Transverse colon (tissue), 4 donors: ENCODE measurements at regions not wholly inside any gene's neighbourhood (a gene's known extent, or its start where the extent isn't known, plus 50 kb on each side); places are given as distances from the start of the nearest gene placed in this dataset.
"Not testable (repeated sequence)": the region's sequence is repeated elsewhere in the genome, so short reads cannot be mapped to it uniquely, and the experiment has no call there.

Experiments used
- DNase-seq: peaks from one replicate; pipeline ENCODE4 v3.0.0-alpha.2; 2019
- H3K27ac ChIP-seq, 4 donors: fragments of 200-600 bp; sonication (generic); 2 replicates each; pipeline ENCODE4 v1.5.1; 2016 to 2018; ENCODE audit warnings: inconsistent platforms in 4 of 4
- H3K27me3 ChIP-seq: fragments of 200-600 bp; sonication (generic); 2 replicates; pipeline ENCODE4 v1.5.1; 2017; ENCODE audit warnings: inconsistent platforms
- H3K36me3 ChIP-seq, 4 donors: fragments of 200-600 bp; sonication (generic); 2 replicates each; pipeline ENCODE4 v1.5.1; 2017 to 2019; ENCODE audit warnings: inconsistent platforms in 4 of 4
- H3K4me1 ChIP-seq, 4 donors: fragments of 200-600 bp; sonication (generic); 2 replicates each; pipeline ENCODE4 v1.5.1; 2017 to 2020; ENCODE audit warnings: inconsistent platforms in 4 of 4
- H3K4me3 ChIP-seq, 4 donors: fragments of 200-600 bp; sonication (generic); 1 replicate in 1 of 4; 2 replicates in 3 of 4; pipeline versions ENCODE4 v1.5.1 to v1.6.1; 2017 to 2019; ENCODE audit warnings: inconsistent platforms in 4 of 4
- H3K9me3 ChIP-seq, 2 donors: fragments of 200-600 bp; sonication (generic); 2 replicates each; pipeline ENCODE4 v1.5.1; 2017 to 2019; ENCODE audit warnings: inconsistent platforms in 2 of 2
- CTCF ChIP-seq, 5 experiments: fragments of 200-600 bp in 3 of 5; fragments of 450-650 bp in 2 of 5; sonication (generic) in 3 of 5; IDR thresholded peaks; 1 replicate in 2 of 5; 2 replicates in 3 of 5; pipeline ENCODE4 v1.5.1; 2016 to 2017; ENCODE audit warnings: antibody characterized with exemption in 5 of 5, inconsistent platforms in 3 of 5, mild to moderate bottlenecking in 2 of 5, moderate library complexity in 1 of 5
- EP300 ChIP-seq: sonication (generic); formaldehyde crosslinking; IDR thresholded peaks from one replicate; pipeline ENCODE4 v1.6.1; 2017; ENCODE audit warnings: antibody characterized with exemption, low read depth
- POLR2A ChIP-seq: fragments of 450-650 bp; IDR thresholded peaks from one replicate; pipeline ENCODE4 v1.6.1; 2016; ENCODE audit warnings: antibody characterized with exemption, mild to moderate bottlenecking, moderate library complexity
- POLR2AphosphoS5 ChIP-seq, 3 donors: sonication (generic); formaldehyde crosslinking; IDR thresholded peaks; one replicate each; pipeline ENCODE4 v1.6.1; 2016; ENCODE audit warnings: antibody characterized with exemption in 3 of 3
- WGBS, 2 donors: methylation state at CpG; one replicate each; pipeline ENCODE4 v1.1.5; 2018; ENCODE audit warnings: low coverage in 1 of 2; 5-methylcytosine and 5-hydroxymethylcytosine counted together
- in situ Hi-C, 4 donors: fragments of 200-750 bp; cut with MboI; loops; one replicate each; pipeline versions ENCODE4 v1.15.0 to v1.15.1; 2017; ENCODE audit warnings: low sequenced_read_pairs in 3 of 4, low pct_ligation_motif_present in 1 of 4, low pct_unique_long_range_greater_than_20kb in 1 of 4
- intact Hi-C: fragments of 100-400 bp; cut with DNase I; formaldehyde crosslinking; loops from one replicate; pipeline ENCODE4 v1.15.1; 2023; ENCODE audit warnings: low total_unique reads

DNA sequence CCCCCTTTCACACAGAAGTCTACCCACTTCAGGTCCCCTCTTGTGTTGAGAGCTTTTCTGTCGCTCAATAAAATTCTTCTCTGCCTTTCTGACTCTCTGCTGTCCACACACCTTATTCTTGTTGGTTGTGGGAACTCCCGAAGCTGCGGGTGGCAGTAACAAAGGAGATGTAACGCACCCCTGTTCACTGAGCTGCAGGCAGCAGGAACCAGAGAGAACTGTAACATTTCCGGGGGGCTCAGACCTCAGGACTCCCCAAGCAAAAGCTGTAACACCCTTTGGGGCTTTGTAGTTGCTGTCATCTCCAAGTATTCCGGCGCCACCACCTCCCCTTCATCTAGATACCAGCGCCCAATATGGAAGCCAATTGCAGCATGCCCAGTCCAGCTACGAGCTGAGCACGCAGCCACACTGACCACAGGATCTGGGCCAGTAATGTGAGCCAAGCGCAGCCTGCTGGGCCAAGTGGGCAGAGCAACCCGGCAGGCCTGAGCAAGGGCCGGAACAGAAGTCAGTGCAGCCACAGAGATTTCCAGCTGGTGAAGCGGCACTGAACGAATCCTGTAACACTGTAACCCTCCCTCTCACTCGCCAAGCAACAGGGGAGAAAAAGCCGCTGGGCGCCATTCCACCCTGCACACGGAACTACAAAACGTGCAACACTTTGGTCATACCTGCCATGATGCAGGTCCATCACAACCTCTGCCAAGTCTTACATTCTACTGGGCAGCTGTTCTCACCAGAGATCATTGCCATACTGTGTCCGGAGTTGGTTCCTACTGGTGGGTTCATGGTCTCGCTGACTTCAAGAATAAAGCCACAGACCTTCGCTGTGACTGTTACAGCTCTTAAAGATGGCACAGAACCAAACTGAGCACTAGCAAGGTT is 194.3 kb downstream of the SPATA31A6 start:
- H3K9me3 ChIP-seq, DNase-seq, H3K27ac ChIP-seq, H3K27me3 ChIP-seq, H3K4me3 ChIP-seq, in situ Hi-C loops, H3K36me3 ChIP-seq, H3K4me1 ChIP-seq, intact Hi-C loops: not testable (repeated sequence)
- WGBS, 2 donors = 84 to 86% methylated on average over 7 to 23 of the region's 23 CpGs

GRCh38 chr9:42378418-42378815 is 195.0 kb downstream of the SPATA31A6 start:
- in situ Hi-C loops = no loop called here
- TF ChIP-seq POLR2A (no peak), EP300 (no peak), CTCF (IDR thresholded peaks at IDR 0.05) (no peak), POLR2AphosphoS5 (IDR thresholded peaks at IDR 0.05) (no peak)
- intact Hi-C loops = no loop called here
- Histone ChIP-seq H3K27ac (no peak overlapping the region), H3K36me3 (no peaks in the 10 kb centered on the region), H3K4me1 (no peaks in the 10 kb centered on the region), H3K9me3 (no peaks in the 10 kb centered on the region), H3K4me3 (no peak overlapping the region), H3K27me3 (no peaks in the 10 kb centered on the region)
- no peak for DNase-seq
- WGBS, 2 donors = 70 to 86% methylated on average over 2 of the region's 2 CpGs

- H3K4me3 ChIP-seq, in situ Hi-C loops, H3K9me3 ChIP-seq, H3K36me3 ChIP-seq, intact Hi-C loops, DNase-seq, H3K27ac ChIP-seq, H3K27me3 ChIP-seq, H3K4me1 ChIP-seq: not testable (repeated sequence)
- WGBS, 2 donors = 47 to 70% methylated on average over 1 of the region's 1 CpG
Observed at GRCh38 chr9:42379602-42380001, 196.1 kb downstream of the SPATA31A6 start.

DNA sequence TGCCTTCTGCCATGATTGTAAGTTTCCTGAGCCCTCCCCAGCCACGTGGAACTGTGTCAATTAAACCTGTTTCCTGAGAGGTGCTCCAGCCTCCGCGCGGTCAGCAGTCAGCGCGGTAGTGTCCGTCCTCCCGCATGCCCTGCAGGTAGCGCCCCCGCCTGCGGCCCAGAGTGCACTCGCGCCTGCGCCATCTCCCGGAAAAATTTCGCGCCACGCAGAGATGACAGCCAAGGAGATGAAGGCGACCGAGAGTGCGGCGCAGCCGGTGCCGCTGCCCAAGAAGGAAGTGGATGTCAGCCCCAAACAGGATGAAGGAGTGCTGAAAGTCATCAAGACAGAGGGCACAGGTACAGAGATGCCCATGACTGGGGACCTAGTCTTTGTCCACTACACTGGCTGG is 201.1 kb downstream of the SPATA31A6 start:
- H3K27me3 ChIP-seq, H3K27ac ChIP-seq, DNase-seq, H3K4me1 ChIP-seq, in situ Hi-C loops, H3K36me3 ChIP-seq, H3K4me3 ChIP-seq, H3K9me3 ChIP-seq, intact Hi-C loops: not testable (repeated sequence)
- WGBS, 2 donors = 93 to 95% methylated on average over 7 to 24 of the region's 24 CpGs

- H3K9me3 ChIP-seq, H3K4me1 ChIP-seq, H3K27me3 ChIP-seq, H3K4me3 ChIP-seq, intact Hi-C loops, in situ Hi-C loops, H3K27ac ChIP-seq, H3K36me3 ChIP-seq, DNase-seq: not testable (repeated sequence)
- WGBS, 2 donors = 66 to 69% methylated on average over 2 to 9 of the region's 11 CpGs
Observed at GRCh38 chr9:42385574-42386120, 202.2 kb downstream of the SPATA31A6 start.

DNA sequence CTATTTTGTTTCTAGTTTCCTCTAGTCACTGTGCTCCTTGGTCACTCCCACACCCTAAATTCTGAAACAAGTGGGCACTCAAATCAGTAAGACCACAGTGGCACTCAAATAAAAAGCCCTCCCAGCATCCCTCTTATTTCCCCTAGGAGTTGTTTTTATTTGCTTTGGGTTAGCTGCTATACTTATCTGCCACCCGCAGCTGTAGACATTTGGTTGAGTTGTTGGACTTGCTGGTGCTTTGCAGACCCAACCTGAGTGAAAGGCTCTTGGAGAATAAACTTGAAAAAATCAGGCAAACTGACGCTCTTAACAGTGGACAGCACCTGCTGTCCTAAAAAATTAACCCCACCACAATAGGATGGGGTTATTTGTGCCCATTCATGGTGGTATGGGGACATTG is 203.0 kb downstream of the SPATA31A6 start:
- Histone ChIP-seq H3K27ac (no peak overlapping the region), H3K4me3 (no peak overlapping the region), H3K36me3 (no peaks in the 10 kb centered on the region), H3K27me3 (no peaks in the 10 kb centered on the region), H3K9me3 (peaks cover 0 to 4% of the 10 kb centered on the region in 2 donors), H3K4me1 (no peaks in the 10 kb centered on the region)
- TF ChIP-seq CTCF (IDR thresholded peaks at IDR 0.05) (no peak), EP300 (no peak), POLR2AphosphoS5 (IDR thresholded peaks at IDR 0.05) (no peak), POLR2A (no peak)
- intact Hi-C loops (no loop called here), in situ Hi-C loops (no loop called here)
- WGBS, 2 donors = 49 to 70% methylated on average over 2 of the region's 2 CpGs
- no peak for DNase-seq
